HG03442 (cell line): ENCODE measurements at regions not wholly inside any gene's neighbourhood (a gene's known extent, or its start where the extent isn't known, plus 50 kb on each side); places are given as distances from the start of the nearest gene placed in this dataset.

Experiments
- ATAC-seq: cut with Tn5 transposase; IDR thresholded peaks from one replicate; pipeline ENCODE4 v1.9.1; 2021; ENCODE audit warnings: mild to moderate bottlenecking, moderate library complexity; ENCODE audit not compliant: unreplicated experiment

DNA sequence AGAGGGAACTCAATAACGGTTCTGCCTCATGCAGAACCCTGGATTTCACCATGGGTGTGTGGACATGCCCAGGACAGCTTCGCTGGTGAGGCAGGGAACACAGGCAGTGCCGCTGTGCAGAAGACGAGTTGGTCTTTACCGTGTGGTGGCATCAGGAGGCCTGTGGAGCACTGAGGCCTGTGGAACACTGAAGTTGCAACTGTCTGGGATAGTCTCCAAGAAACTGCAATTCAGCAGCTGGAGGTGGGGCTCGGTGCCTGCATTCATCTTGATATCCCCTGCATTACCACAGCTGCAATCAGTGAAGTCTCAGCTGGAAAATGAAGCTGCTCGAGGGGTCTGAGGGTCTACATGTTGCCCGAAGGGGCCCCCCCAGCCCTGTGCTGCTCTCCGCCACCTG is 202.4 kb upstream of the CDH4 start:
- ATAC-seq, result no peak

DNA sequence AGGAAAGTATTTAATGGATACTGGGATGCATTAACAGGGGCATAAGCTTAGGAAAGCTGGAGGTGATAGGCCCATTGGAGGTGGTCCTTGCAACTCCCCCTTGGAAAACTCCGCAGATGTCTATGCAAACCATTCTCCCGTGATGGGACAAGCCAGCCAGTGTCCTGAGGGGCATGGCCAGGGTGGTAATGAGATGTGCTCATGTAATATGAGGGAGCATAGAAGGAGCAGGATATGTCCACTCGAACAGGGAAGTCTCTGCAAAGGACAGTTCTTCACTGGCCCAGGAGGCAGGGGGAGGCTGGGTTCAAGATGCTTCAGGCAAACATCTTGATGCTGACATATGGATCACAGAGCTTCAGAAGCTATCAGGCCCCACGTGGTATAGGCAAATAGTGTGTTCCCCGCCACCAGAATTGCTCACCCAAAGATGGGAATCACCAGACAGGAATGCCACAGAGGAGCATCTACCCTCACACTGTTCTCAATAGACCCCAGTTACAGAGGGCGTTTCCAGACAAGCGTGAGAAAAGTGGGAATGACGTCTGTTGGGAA is 201.6 kb upstream of the CDH4 start:
- ATAC-seq, result no peak

DNA sequence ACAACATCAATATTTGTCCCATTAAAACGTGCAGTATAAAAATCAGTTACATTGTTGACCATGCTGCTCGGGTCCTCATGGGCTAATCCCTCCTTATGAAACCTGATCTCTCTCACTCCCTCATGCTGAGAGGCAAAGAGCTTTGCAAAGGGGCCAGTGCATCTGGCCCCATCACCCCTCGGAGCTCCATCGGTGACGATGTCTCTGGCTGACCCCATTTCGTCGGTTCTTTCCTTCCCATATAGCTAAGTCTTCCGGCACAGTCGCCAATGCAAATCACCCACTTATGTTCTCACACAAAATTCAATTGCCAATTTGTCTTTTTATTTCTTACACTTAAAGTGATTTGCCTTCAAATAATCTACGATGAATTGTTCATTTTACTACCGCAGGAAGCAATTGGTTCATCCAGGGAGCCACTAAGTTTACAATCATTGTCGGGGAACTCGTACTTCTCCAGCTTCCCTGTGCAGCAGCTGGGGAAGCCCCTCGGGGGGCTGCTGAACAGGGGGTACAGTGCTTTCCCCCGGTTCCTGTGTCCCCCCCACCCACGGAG is 199.8 kb upstream of the CDH4 start:
- no peak for ATAC-seq

DNA sequence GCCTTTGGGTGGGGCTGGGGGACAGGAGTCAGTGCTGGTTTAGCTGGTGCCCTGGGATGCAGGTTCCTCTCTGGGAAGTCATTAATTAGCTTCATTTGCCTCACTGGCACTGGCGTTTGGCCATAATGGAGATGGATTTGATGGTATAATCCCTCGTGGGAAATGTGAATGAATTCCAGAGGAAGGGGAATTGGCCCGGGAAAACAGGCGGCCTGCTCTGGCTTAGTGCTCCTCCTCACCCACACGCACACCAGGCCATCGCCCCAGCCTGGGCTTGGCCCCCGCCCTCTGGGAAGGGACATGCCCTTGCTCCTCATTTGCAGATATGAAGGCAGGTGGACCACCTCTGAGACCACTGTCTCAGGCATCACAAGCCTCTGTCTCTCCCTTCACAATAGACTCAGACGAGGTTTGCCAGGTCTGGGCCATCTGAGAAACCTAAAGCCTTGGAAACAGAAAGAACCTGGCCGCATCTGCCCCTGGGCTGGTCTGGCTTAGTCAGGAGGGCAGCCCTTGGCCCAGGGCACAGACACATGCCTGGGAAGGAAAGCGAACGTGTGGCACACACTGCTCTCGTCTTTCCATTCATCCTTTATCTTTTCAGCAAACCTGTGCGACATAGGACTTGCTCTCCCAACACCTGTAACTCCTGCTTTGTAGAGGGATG is 199.2 kb upstream of the CDH4 start:
- no peak for ATAC-seq

DNA sequence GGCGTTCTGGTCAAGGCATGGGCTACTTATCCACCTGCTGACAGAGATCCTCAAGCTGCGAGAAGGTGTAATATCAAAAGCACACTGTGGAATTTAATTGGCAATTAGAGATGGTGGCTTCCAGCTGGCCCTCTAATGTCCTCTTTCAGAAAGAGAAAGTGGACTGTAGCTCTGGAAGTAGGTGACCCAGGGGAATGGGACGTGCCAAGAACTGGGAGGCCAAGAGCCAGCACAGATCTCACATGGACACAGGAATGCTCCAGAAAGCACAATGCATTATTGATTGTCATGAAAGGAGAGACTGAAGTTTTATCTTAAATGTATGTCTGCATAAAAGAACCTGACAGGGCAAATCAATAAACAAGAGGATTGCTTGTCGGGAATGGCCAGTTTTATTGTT is 198.6 kb upstream of the CDH4 start:
- no peak for ATAC-seq

DNA sequence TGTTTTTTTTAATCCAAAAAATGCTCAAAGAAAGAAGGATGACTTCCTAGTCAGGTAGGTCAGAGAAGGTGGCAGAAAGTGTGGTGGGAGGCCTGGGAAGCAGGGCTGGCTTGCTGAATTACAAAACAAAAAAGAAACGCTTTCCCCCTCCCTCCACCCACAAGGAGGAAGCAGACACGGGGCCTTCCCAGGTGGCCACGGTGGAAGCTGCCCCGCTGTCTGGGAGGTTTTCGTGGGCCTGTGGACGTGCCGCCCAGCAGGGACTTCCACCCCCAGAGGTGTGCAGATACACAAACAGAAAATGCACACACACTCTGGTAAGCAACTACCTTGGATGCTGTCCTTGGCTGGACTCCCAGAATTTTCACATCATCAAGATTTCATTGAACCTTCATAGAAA is 198.2 kb upstream of the CDH4 start:
- no peak for ATAC-seq

DNA sequence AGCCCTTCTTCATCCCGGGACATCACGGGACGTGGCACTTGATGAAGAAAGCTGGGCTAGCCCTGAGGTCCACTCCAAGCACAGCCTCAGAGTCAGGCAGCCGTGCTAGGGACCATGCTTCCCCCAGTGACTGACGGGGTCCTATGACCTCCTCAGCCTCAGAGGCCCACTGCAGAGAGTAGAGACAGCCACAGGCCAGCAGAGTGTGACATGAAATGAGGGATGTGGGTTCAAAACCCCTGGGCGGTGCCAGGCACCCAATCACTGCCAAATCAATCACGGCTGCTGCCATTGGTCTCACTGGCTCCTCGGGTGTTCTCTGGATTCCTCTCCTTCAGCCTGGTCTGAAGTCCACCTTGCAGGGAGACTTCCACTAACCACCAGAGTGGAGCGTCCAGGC is 197.7 kb upstream of the CDH4 start:
- ATAC-seq, result no peak

DNA sequence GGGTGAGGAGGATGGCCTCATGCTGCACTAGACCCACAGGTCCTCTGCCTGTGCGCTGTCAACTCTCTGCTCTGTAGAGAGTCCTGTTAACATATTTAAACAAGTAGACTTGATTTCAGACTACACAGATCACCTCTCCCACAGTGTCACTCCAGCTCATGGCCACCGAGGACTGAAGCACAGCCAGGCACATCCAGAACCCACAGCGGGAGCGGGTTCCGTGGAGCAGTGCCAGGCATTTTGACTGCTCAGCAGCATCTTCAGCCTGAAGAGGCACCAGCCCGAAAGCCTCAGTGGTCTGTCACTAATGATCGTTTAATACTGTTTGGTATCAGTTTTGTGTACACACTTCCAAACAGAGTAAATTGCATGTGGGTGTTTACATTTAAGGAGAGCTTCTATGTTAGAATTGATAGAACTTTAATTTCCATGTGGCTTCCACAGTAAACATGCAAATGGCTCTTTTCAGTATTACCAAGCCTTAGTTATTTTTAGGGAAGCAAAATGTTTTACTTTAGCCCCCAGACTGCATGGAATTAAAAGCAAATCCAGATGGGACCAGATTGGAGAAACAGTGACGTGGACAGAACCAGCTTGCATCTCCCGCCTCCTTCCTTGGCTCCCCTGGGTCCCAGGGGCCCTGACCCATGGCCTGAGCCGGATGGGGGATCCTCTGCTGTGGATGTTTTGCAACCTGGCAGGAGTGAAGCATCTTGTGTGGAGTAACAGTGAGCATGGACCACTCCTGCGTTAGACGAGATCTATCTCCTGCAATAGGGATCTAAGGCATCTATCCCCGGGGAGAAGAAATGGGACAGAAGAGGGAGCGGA is 196.7 kb upstream of the CDH4 start:
- ATAC-seq, result no peak

DNA sequence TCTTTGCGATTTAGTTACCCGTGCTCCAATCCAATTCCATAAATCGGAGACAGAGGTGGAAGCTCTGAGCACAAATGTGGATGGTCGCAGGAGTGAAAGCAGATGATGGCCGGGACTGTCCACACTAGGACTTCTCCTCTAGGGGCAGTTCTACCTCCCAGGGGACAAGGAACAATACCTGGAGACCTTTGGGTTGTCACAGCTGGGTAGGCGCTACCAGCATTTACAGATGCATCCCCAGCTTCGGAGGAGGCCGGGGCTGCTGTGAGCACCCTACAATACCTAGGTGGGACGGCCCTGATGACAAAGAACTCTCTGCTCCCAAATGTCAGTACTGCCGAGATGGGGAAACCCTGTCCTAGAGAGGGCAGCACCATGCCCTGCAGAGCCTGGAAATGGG is 195.9 kb upstream of the CDH4 start:
- no peak for ATAC-seq

DNA sequence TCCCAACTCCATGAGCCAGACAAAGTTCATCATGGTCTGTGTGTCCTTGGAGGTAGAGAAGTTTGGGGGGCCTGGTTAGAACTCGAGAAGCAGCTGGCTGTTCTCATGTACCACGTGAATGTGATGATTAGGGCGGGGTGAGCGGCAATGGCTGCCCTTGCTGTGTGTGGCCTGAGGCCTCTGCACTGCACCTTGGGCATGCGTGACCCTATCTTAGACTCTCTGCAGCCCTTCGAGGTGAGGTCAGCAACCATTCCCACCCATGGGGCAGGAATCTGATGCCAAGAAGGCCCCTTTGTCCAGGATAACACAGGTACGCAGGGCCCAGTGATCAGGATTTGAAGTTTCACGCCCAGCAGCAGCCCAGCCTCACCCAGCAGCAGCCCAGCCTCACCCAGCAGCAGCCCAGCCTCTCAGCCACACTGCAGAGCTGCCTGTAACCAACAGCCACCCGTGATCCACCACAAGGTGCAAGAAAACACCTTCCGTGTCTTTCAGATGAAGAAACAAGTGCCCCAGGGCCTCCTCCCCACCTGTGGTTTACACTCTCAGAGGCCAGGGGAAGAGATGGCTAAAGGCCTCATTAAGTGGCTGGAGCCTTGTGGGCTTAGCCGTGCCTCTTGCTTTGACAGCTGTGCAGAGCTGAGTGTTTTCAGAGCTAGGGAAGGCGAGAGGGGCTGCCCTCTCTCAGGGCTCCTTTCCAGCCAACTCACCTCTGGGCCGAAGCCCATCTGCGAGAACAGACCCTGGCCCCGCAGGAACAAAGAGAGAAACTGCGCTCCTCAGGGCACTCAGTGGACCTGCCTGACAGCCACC is 195.2 kb upstream of the CDH4 start:
- ATAC-seq, result no peak

DNA sequence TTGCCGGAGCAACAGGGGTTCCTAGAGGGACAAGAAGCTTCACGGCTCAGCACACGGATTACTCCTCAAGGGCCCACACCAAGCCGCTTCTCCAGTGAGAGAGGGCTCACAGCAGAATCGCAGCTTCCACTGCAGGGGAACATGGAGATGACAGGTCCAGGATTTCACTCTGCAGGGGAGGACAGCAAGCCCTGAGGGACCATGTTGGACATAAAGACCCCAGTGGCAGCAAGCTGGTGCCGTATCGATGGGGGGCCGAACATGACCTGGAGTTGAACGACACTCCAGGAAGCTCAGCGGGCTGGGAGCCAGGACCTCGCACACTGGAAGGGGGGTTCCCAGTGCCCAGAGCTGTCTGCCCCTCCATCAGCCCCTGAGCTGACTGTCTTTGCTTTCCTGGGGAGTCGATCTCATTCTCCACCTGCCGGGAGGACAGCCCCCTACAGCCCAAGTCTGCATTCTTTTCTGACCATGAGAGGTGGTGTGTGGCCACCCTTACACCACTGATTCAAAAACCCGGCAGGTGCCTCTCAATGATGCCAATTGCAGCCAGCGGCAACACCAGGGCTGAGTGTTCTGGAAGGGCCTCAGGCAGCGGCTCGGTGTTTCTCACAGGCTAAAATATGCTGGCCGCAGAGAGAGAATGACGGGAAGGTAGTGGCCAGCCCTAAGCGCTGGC is 194.5 kb upstream of the CDH4 start:
- ATAC-seq, result no peak

DNA sequence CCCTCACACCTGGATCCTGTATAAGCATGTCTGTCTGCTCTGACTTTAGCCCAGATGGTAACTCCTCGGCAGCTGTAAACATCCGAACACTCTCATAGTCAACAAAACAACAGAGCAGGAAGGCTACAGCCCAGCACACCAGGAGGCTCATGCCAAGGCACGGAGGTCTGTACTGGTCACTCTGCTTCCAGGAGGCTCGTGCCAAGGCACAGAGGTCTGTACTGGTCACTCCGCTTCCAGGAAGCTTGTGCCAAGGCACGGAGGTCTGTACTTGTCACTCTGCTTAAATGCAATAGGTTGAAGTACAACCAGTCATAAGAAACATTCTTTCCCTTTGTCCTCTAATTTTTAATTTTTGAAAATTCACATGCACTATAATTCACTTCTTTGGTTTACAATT is 190.1 kb upstream of the CDH4 start:
- ATAC-seq, result no peak

DNA sequence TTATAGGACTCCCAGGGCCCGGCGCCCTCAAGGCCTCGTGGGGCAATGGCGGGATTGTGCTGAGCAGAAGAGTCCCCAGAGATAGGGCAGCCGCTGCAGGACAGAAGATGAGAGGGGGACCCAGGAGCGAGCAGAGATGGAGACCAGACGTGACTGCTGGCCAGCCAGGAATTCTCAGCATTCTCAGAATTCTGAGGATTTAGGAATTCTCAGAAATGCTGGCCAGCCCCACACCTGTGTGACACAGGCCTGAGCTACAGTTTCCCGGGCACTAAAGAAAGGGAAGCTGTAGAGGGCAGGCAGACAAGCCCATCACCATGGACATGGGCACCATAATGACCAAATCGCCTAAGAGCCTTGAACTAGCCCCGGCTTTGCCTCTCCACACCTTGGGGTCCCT is 186.2 kb upstream of the CDH4 start:
- ATAC-seq, result no peak

DNA sequence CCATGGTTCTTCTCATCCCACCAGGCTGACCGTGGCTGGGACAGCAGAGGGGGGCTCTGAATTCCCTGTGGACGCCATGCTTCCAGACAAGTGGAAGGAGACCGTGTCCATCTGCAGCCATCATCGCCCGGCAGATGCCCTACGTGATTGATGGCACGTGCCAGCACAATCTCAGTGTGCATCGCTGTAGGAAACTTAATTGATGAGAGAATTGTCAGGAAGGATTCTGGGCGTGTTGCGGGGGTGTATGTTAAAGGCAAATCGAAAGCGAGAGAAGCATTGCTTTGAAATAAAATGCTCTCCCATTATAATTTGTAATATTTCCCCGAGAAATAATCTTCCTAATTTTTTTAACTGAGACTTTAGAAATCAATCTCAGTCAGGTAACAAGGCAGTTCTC is 185.5 kb upstream of the CDH4 start:
- ATAC-seq, result no peak

DNA sequence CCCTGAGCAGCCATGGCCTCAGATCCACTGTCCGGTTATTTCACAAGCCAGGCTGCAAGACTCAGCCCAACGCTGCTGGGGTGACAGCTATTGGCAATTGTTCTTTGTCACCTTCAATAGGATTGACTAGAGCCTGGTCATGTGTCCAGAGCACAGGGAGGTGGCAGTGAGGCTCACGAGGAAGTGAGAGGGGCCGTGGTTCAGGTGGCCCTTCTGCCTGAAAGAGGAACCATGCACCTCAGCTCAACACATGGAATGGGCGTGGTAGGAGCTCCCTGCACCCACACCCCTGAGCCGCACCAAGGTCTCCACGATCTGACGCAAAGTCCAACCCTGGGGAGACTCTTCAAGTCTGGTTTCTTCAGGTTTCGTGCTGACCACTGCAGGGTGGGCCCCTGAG is 184.8 kb upstream of the CDH4 start:
- ATAC-seq, result no peak

DNA sequence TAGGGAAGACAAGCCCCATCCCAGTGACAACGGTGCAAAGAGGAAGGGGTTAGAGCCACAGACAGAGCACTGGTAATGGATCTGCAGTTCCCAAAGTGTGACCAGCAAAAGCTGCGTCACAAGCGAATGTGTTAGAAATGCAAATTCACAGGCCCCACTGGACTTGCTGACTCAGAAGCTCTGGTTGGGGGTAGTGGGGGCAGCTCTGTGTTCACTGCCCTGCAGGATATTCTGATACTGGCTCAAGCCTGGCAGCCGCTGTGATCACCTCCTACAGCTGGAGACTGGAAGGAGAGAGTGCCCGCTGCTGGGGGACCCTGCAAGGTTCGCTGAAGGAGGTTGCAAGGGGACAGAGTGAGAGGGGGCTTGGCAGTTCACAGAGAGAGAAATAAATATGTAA is 179.7 kb upstream of the CDH4 start:
- ATAC-seq, result no peak

DNA sequence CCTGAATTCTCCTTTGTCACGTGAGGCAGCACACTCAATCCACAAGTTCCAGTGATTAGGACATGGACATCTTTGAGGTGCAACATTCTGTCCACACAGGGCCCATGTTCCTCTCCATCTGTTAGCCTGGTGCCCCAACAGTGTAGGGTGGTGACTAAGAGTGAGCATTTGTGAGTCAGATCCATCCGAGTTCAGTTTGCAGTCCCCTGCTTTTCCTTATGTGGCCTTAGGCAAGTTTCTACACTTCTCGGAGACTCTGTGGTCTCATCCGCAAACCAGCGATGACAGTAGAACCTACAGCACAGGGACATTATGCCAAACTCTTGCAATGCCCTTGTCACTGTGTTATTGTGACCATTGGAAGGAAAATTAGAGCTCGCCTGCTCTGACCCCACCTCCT is 178.7 kb upstream of the CDH4 start:
- ATAC-seq, result no peak

DNA sequence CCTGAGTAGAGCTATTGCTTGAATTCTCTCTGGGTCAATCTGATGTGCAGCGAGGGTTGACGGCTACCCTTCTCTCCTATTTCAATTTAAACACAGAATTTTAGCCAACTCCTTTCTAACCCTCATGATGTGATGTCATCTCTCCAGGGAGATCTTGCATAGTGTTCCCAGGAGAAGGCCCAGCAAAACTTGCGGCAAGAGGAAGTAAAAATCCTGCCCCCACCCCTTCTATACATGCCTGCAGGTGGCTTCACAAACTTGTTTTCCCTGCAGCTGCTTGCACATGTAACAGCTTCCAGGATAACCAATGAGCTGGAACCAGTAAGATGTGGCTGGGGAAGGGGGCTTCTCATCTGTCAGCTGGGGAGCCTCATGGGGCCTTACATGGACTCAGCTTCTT is 169.3 kb upstream of the CDH4 start:
- no peak for ATAC-seq

DNA sequence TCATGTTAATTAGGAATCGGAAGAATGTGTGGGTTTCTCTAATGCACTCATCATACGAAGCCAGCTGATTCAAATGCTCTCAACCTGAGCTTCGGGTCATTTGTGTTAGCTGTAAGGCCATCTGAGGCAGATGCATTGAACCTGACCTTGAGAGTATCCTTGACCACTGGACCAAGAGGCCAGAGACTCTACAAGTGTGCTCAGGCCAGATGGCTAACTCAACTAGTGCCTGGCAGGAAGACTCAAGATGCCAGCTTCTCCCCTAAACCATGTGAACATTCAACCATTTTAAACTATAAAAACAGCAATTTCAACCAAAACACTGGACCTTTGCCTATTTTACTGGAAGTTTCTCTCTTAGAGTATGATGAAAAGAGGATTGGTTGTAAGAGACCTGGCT is 168.6 kb upstream of the CDH4 start:
- ATAC-seq, result no peak

DNA sequence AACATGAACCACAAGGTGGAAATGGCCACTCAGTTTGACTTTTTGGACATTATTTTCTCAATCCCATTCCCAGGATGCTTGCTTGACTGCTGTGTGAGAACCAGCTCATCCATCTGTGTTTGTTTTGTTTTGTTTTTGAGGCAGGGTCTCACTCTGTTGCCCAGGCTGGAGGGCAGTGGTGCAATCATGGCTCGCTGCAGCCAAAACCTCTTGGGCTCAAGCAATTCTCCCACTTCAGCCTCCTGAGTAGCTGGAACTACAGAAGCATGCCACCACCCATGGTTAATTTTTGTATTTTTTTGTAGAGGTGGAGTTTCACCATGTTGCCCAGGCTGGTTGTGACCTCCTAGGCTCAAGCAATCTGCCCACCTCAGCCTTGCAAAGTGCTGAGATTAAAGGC is 166.0 kb upstream of the CDH4 start:
- ATAC-seq, result no peak

DNA sequence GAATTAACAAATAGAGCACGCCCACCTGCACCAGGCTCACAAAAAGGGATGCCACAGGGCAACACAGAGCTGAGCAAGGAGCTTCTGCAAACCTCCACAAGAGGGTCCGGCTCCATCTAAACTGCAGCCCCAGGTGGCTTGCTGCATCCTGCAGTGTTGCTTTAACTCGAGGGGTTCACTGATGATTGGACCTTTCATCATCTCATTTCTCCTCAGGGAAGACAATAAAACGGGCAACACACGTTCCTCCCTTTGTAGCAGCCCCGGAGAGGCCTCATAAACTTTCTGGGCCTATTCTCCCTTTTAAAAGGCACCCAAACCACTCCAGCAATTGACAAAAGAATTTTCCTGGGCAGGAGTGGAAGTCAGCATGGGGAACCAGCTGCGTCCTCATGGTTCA is 161.5 kb upstream of the CDH4 start:
- no peak for ATAC-seq
